K562 (cell line): ENCODE measurements at regions not wholly inside any gene's neighbourhood (a gene's known extent, or its start where the extent isn't known, plus 50 kb on each side); places are given as distances from the start of the nearest gene placed in this dataset.

ENCODE experiments used
- ATAC-seq: fragments of 200-7000 bp; cut with Tn5 transposase; 3 replicates; pipeline ENCODE4 v1.9.1; 2020; ENCODE audit warnings: moderate library complexity
- BruUV-seq: library from RNA; stranded (reverse); fragments of 400-500 nt; replicated peaks from 2 replicates; lab custom pipeline; 2021; lab: Mats Ljungman, UMichigan
- CTCF ChIA-PET: fragments of 300-600 bp; formaldehyde crosslinking; extraction: SDS; loops from one replicate; lab custom pipeline; 2021; ENCODE audit warnings: low intra/inter-chr PET ratio; lab: Yijun Ruan, JAX
- POLR2A ChIA-PET: fragments of 300-600, 350-650 bp; sonication (Branson Sonifier 250); formaldehyde crosslinking; extraction: SDS; loops from one replicate; lab custom pipeline; 2021; ENCODE audit warnings: antibody characterized with exemption, inconsistent platforms; lab: Yijun Ruan, JAX
- DNase-seq, 4 experiments: peaks; one replicate each; pipeline versions ENCODE4 v3.0.0 to v3.0.0-alpha.2; 2011 to 2018; ENCODE audit warnings: low spot score in 3 of 4, mixed read lengths in 3 of 4; ENCODE audit errors: extremely low read depth in 1 of 4
- FAIRE-seq: peaks from 2 replicates; lab custom pipeline; 2011; peaks lifted over from hg19 to GRCh38; lab: Jason Lieb, UNC
- H2AFZ ChIP-seq: 2 replicates; pipeline ENCODE4 v1.6.0; 2011; ENCODE audit warnings: low read depth, low read length, control low read depth, inconsistent platforms
- H3K27ac ChIP-seq: fragments of 200-600 bp; 3 replicates; pipeline ENCODE4 v1.8.0; 2011; ENCODE audit warnings: low read depth, mild to moderate bottlenecking, control low read depth, inconsistent platforms, low read length, moderate library complexity, mixed read lengths; ENCODE audit errors: extremely low read depth
- H3K27me3 ChIP-seq, 2 experiments: fragments of 300-600 bp in 1 of 2; 2 replicates in 1 of 2; 3 replicates in 1 of 2; pipeline versions ENCODE4 v1.6.0 to v1.8.0; 2011; ENCODE audit warnings: inconsistent platforms in 2 of 2, low read length in 2 of 2, mild to moderate bottlenecking in 1 of 2, mixed read lengths in 1 of 2, moderate library complexity in 1 of 2; ENCODE audit not compliant: control insufficient read depth in 2 of 2, insufficient read depth in 2 of 2
- H3K36me3 ChIP-seq: fragments of 300-600 bp; 3 replicates; pipeline ENCODE4 v1.8.0; 2011; ENCODE audit warnings: mild to moderate bottlenecking, low read length, inconsistent platforms; ENCODE audit not compliant: control insufficient read depth, insufficient read depth
- H3K4me1 ChIP-seq, 2 experiments: fragments of 200-600 bp in 1 of 2; replicated peaks in 1 of 2; 2 replicates in 1 of 2; 3 replicates in 1 of 2; pipeline versions ENCODE4 v1.5.1 to v1.8.0; 2011; ENCODE audit warnings: inconsistent platforms in 2 of 2, low read length in 2 of 2, mild to moderate bottlenecking in 1 of 2, mixed read lengths in 1 of 2, moderate library complexity in 1 of 2; ENCODE audit not compliant: control insufficient read depth in 2 of 2, insufficient read depth in 2 of 2
- H3K4me2 ChIP-seq: 2 replicates; pipeline ENCODE4 v1.6.1; 2011; ENCODE audit warnings: low read length, control low read depth, inconsistent platforms, mixed read lengths; ENCODE audit not compliant: insufficient read depth
- H3K4me3 ChIP-seq: fragments of 200-600 bp; sonication (generic), shearing (Covaris generic); 2 replicates; pipeline ENCODE4 v1.5.1; 2016; ENCODE audit warnings: control low read depth, inconsistent platforms
- H3K79me2 ChIP-seq: fragments of 200-600 bp; 3 replicates; pipeline ENCODE4 v1.8.0; 2011; ENCODE audit warnings: low read length, inconsistent platforms; ENCODE audit not compliant: control insufficient read depth, insufficient read depth
- H3K9ac ChIP-seq, 2 experiments: 2 replicates each; pipeline versions ENCODE4 v1.6.0 to v1.6.1; 2011; ENCODE audit warnings: low read depth in 2 of 2, low read length in 2 of 2, control low read depth in 1 of 2, inconsistent platforms in 1 of 2, mild to moderate bottlenecking in 1 of 2, mixed read lengths in 1 of 2; ENCODE audit not compliant: insufficient read depth in 1 of 2
- H3K9me1 ChIP-seq: one replicate; pipeline ENCODE4 v1.6.0; 2011; ENCODE audit warnings: inconsistent platforms, mild to moderate bottlenecking, low read length, moderate library complexity; ENCODE audit not compliant: control insufficient read depth, insufficient read depth
- H3K9me3 ChIP-seq: replicated peaks from 2 replicates; pipeline ENCODE4 v1.5.1; 2011; ENCODE audit warnings: low read depth, low read length, inconsistent platforms; ENCODE audit not compliant: control insufficient read depth, insufficient read depth
- H4K20me1 ChIP-seq: replicated peaks from 2 replicates; pipeline ENCODE4 v1.6.1; 2011; ENCODE audit warnings: low read length, inconsistent platforms, mixed read lengths; ENCODE audit not compliant: control insufficient read depth, insufficient read depth
- HDAC6 ChIP-seq: IDR thresholded peaks from 2 replicates; pipeline ENCODE4 v1.6.1; 2012; ENCODE audit warnings: low read depth, mild to moderate bottlenecking, control low read depth, inconsistent platforms, low read length, moderate library complexity
- KDM5B ChIP-seq: fragments of 200-600 bp; sonication (generic); IDR thresholded peaks from 2 replicates; pipeline ENCODE4 v1.6.1; 2012; ENCODE audit warnings: low read depth, mild to moderate bottlenecking, moderate library complexity, low read length, control low read depth, inconsistent platforms; ENCODE audit not compliant: insufficient replicate concordance
- KLF1 ChIP-seq: fragments of 450-650 bp; IDR thresholded peaks from 2 replicates; pipeline ENCODE4 v1.6.1; 2016; ENCODE audit warnings: missing genetic modification characterization, missing compliant biosample characterization
- RBBP5 ChIP-seq: fragments of 200-600 bp; sonication (generic); IDR thresholded peaks from 2 replicates; pipeline ENCODE4 v1.6.1; 2012; ENCODE audit warnings: borderline replicate concordance, mild to moderate bottlenecking, low read length, control low read depth, inconsistent platforms; ENCODE audit not compliant: insufficient read depth, poor library complexity, severe bottlenecking
- SPI1 ChIP-seq: IDR thresholded peaks from 2 replicates; pipeline ENCODE4 v1.6.1; 2011; ENCODE audit warnings: low read depth, low read length, control low read depth, borderline replicate concordance
- STAT5A ChIP-seq: IDR thresholded peaks from 2 replicates; pipeline ENCODE4 v1.6.1; 2012; ENCODE audit warnings: low read length, inconsistent platforms, borderline replicate concordance
- TEAD2 ChIP-seq: fragments of 450-650 bp; IDR thresholded peaks from 2 replicates; pipeline ENCODE4 v1.6.1; 2016; ENCODE audit warnings: missing genetic modification characterization, control low read depth, missing compliant biosample characterization
- ZNF140 ChIP-seq: fragments of 250-450 bp; sonication (Bioruptor Pico); IDR thresholded peaks from 2 replicates; pipeline ENCODE4 v1.8.0; 2021; ENCODE audit warnings: moderate library complexity, mild to moderate bottlenecking, inconsistent platforms
- ZNF384 ChIP-seq: IDR thresholded peaks from 2 replicates; pipeline ENCODE4 v1.6.1; 2012; ENCODE audit warnings: low read depth, low read length, improper control_type of control experiment
- WGBS: fragments of 100-300 bp; shearing (Covaris generic); methylation state at CpG from one replicate; pipeline ENCODE4 v1.1.6; 2016; ENCODE audit warnings: low coverage, mixed read lengths; ENCODE audit not compliant: insufficient coverage; ENCODE audit errors: missing lambda C conversion rate; 5-methylcytosine and 5-hydroxymethylcytosine counted together
- in situ Hi-C: fragments of 300-500 bp; cut with MboI; formaldehyde crosslinking; loops from 4 replicates; pipeline ENCODE4 v1.15.0; 2018; ENCODE audit warnings: inconsistent platforms, mixed read lengths
- intact Hi-C: fragments of 100-400 bp; cut with micrococcal nuclease; formaldehyde crosslinking; loops from 2 replicates; pipeline ENCODE4 v1.14.2; 2022

GRCh38 chr11:123377355-123377754 is 52.7 kb upstream of the GRAMD1B start:
- H3K36me3 ChIP-seq, result no peaks in the 10 kb centered on the region
- DNase-seq (no peak), ATAC-seq (no peak), FAIRE-seq (no peak)
- no peak for TF ChIP-seq TEAD2 (tag)
- TF ChIP-seq ZNF384, result no peak
- no peak for TF ChIP-seq KDM5B
- TF ChIP-seq KLF1, result no peak
- no peak for TF ChIP-seq HDAC6
- TF ChIP-seq ZNF140, result no peak
- TF ChIP-seq STAT5A, result no peak
- no peak for TF ChIP-seq RBBP5
- no peak for TF ChIP-seq SPI1
- no peaks in the 10 kb centered on the region for H4K20me1 ChIP-seq
- BruUV-seq, result no TSS peak
- WGBS, result 0% methylated on average over 4 of the region's 5 CpGs
- ChIA-PET POLR2A (no interaction called here), CTCF (no interaction called here)
- H3K4me2 ChIP-seq, result no peak overlapping the region
- no peaks in the 10 kb centered on the region for H3K9me1 ChIP-seq
- no peak overlapping the region for H3K27ac ChIP-seq
- no peaks in the 10 kb centered on the region for H3K4me1 ChIP-seq
- H3K4me3 ChIP-seq, result no peak overlapping the region
- no peaks in the 10 kb centered on the region for H3K9me3 ChIP-seq
- in situ Hi-C loops, result no loop called here
- H3K9ac ChIP-seq, result no peak overlapping the region
- no peaks in the 10 kb centered on the region for H3K79me2 ChIP-seq
- intact Hi-C loops, result no loop called here
- no peaks in the 10 kb centered on the region for H3K27me3 ChIP-seq
- H2AFZ ChIP-seq, result no peak overlapping the region
